Cerebellar cortex (tissue), 1 donor: ENCODE measurements at regions not wholly inside any gene's neighbourhood (a gene's known extent, or its start where the extent isn't known, plus 50 kb on each side); places are given as distances from the start of the nearest gene placed in this dataset.

Experiments used
- DNase-seq: peaks from one replicate; pipeline ENCODE4 v3.0.0-alpha.2; 2015; ENCODE audit warnings: low spot score

- no peak for DNase-seq
These were observed 128.1 kb upstream of the E2F8 start for GRCh38 chr11:19368726-19369375.

- DNase-seq = no peak
These were observed 126.4 kb upstream of the E2F8 start for GRCh38 chr11:19366992-19367709.

GRCh38 chr11:19365743-19366410 is 125.1 kb upstream of the E2F8 start:
- no peak for DNase-seq

- DNase-seq = no peak
These were observed 118.7 kb upstream of the E2F8 start for GRCh38 chr11:19359221-19360000.

- DNase-seq = no peak
These were observed 117.2 kb upstream of the E2F8 start for GRCh38 chr11:19357943-19358342.

GRCh38 chr11:19355601-19356000 is 114.9 kb upstream of the E2F8 start:
- no peak for DNase-seq

GRCh38 chr11:19353287-19353850 is 112.6 kb upstream of the E2F8 start:
- no peak for DNase-seq

- no peak for DNase-seq
These were observed 112.0 kb upstream of the E2F8 start for GRCh38 chr11:19352771-19353160.

- DNase-seq = no peak
These were observed 111.5 kb upstream of the E2F8 start for GRCh38 chr11:19352072-19352770.

GRCh38 chr11:19351426-19351825 is 110.7 kb upstream of the E2F8 start:
- no peak for DNase-seq

- DNase-seq = no peak
These were observed 109.4 kb upstream of the E2F8 start for GRCh38 chr11:19350160-19350559.

GRCh38 chr11:19349340-19350025 is 108.7 kb upstream of the E2F8 start:
- no peak for DNase-seq

GRCh38 chr11:19347911-19348310 is 107.2 kb upstream of the E2F8 start:
- DNase-seq = no peak

- no peak for DNase-seq
These were observed 105.3 kb upstream of the E2F8 start for GRCh38 chr11:19345848-19346681.

- no peak for DNase-seq
These were observed 104.7 kb upstream of the E2F8 start for GRCh38 chr11:19345519-19345847.

- peak; percentile 21 for DNase-seq
These were observed 104.1 kb upstream of the E2F8 start for GRCh38 chr11:19344661-19345518.

GRCh38 chr11:19342036-19342435 is 101.3 kb upstream of the E2F8 start:
- DNase-seq = no peak

- DNase-seq = no peak
These were observed 97.6 kb upstream of the E2F8 start for GRCh38 chr11:19338375-19338774.

GRCh38 chr11:19337779-19338178 is 97.0 kb upstream of the E2F8 start:
- DNase-seq = no peak
